Stimulated activated CD4-positive, alpha-beta T cell treated with anti-CD3 and anti-CD28 coated beads, TNF-alpha, amount 100 ng/mL, for 4 hours (primary cell): ENCODE measurements at regions not wholly inside any gene's neighbourhood (a gene's known extent, or its start where the extent isn't known, plus 50 kb on each side); places are given as distances from the start of the nearest gene placed in this dataset.

Experiments used
- DNase-seq, 3 experiments: peaks; one replicate each; pipeline ENCODE4 v3.0.0-alpha.2; 2020; ENCODE audit warnings: low read depth in 3 of 3

- DNase-seq, result no peak
These were observed 78.1 kb upstream of the GALNT9 start for GRCh38 chr12:132407451-132407961.

DNA sequence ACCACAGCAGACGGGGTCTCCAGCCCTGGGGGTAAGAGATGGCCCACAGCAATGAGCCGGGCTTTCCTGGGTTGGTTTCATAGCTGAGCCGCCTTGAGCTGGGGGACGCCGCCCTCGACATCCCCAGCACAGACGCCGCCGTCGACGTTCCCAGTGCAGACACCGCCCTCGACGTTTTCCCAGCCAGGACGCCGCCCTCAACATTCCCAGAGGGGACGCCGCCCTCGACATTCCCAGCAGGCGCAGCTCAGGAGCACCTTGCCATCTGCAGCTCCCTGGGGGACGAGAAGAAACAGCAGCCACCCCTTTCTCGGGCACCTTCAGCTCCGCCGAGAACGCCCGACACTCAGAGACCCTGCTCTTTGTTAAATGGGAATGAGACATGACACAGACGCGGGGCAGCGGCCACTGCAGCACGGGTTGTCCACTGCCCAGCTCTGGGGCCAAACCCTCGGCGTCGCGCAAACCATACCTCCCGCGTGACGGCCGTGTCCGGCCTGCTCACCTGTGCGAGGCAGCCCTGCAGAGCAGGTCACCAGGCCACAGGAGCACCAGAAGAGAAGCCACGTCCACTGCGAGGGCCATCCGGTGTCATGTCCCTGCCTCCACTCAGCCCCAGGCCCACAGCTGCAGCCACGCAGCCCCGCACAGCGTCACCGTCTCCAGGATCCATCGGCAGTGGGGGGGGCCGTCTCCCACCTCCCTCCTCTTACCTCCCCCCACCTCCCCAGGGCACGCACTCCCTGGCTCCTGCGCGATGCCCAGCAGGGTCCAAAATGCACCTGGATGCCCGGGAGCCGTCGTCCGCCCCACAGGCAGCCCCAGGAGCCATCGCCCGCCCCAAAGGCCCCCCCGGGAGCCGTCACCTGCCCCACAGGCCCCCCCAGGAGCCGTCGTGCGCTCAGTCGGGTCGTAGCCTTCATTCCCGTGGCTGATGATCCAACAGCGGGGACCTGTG, 77.4 kb upstream of the GALNT9 start:
- no peak for DNase-seq

- no peak for DNase-seq
These were observed 76.4 kb upstream of the GALNT9 start for GRCh38 chr12:132405742-132406251.

DNA sequence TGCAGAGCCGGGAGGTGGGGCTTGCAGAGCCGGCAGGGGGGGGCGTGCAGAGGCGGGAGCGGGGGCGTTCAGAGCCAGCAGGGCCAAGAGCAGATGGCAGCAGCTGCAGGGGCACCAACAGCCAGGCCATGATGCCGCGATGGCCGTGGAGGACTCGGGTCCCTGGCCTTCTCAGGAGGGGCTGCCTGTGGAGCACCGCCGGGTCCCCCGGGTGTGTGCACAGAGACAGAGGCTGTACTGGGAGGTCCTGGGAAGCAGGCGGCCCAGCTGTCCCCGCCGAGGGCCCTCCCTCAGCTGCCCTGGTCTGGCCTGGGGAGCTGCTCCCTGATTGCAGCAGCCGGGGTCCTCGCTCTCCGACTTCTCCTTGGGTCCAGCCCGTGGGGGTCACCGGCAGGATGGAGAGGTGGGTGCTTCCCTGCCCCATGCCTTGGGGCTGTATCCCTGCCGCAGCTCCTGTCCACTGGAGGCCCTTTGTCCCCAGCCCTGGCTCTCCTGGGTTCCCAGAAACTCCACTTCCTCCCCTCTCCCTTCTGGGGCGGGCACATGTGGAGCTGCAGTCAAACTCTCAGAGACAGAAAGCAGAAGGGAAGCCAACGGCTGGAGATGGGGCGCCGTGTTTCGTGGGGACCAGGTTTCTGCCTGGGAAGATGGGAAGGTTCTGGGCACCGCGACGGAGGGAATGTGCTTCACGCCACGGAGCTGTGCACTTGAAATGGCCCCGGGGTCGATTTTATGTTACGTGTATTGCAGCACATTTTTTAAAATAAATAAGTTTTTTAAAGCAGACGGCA, 75.8 kb upstream of the GALNT9 start:
- no peak for DNase-seq

- DNase-seq, result no peak
These were observed 75.1 kb upstream of the GALNT9 start for GRCh38 chr12:132404435-132404855.

DNA sequence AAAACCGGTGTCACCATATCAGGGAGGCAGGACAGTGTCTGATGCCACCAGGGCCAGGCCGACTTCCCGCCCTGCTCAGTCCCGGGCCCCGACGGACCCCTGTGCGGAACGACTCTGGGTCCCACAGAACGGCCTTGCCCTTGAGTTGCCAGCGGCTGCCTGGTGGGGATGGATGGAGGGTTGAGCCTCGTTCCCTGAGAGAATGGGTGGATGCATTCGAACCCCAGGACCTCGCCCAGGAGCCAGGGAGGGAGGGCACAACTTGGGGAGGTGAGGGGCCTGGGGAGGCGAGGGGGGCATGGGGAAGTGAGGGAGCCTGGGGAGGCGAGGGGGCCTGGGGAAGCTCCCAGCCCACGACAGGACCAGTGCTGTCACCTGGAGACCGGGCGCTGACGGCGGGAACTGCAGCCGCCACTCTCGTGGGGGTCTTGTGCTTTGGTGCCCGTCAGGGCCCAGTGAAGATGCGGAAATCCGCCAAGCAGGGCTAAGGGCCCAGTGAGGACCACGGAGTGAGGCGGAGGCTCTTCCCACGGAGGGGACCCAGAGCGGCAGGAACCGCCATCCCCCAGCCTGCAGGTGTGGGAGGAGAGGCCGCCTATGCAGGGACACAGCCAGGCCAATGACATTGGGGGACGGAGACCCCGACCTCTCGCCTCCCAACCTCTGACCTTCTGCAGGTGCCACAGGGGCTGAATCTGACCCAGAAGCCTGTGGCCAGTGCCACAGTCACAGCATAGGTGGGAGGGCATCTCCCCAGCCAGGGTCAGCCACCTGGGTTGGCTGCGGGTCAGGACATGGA, 74.4 kb upstream of the GALNT9 start:
- no peak for DNase-seq

DNA sequence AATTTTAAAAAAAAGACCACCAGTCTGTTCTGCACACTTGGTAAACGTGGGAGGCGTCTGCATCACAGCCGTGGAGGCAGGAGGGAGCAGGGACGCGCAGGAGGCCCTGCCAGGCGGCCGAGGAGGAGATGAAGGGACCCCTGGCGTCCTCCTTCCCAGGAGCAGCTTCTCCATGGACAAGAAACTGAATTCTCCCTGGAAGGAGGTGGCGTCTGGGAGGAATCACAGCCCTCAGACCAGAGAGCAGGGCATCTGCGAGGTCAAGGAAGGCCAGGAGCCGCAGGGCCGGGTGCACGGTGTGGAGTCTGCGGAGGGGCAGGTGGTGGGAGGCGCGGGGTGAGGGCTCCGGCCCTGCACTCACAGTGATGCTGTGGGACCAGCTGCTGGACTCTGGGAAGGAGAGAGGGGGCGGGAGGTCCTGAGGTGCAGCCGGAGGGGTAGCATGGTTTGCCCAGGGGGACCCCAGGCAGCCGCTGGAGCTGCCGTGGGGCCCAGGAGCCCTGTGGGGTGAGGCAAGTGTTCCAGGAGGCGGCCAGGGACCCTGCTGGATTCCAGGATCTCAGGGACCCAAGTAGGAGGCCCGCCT, 73.5 kb upstream of the GALNT9 start:
- no peak for DNase-seq

- no peak for DNase-seq
These were observed 72.6 kb upstream of the GALNT9 start for GRCh38 chr12:132401982-132402381.

DNA sequence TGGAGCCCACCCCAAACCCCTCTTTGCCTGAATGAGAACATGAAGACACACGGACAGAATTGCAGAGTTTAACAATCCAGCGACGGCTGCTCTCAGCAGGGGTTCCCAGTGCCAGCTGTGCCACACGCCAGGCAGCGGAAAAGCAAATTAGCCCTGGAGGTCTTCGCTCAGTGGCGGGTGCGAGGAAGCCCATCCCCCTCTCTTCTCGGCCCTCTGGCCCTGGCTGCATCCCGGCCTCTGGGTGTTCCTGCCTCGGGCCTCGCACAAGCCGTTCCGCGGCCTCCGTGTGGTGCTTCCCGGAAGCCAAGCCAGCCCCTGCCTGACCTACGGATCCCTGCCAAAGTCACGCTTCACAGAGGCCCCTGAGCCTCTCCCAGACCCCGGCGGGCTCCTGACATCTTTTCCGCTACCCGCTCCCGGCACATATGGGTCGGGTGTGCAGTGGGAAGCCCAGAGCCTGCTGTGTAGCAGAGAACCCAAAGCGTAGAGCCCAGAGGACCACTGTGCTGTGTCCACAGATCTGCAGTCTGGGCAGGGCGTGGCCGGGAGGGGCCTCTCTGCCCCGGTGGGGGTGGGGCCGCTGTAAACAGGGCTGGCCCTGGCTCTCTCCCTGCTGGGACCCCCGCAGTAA, 70.7 kb upstream of the GALNT9 start:
- no peak for DNase-seq

GRCh38 chr12:132399092-132400010, 70.0 kb upstream of the GALNT9 start:
- DNase-seq, result no peak

GRCh38 chr12:132398386-132398991, 69.1 kb upstream of the GALNT9 start:
- no peak for DNase-seq

GRCh38 chr12:132397934-132398385, 68.6 kb upstream of the GALNT9 start:
- DNase-seq, result no peak

- no peak for DNase-seq
These were observed 68.0 kb upstream of the GALNT9 start for GRCh38 chr12:132397152-132397933.

DNA sequence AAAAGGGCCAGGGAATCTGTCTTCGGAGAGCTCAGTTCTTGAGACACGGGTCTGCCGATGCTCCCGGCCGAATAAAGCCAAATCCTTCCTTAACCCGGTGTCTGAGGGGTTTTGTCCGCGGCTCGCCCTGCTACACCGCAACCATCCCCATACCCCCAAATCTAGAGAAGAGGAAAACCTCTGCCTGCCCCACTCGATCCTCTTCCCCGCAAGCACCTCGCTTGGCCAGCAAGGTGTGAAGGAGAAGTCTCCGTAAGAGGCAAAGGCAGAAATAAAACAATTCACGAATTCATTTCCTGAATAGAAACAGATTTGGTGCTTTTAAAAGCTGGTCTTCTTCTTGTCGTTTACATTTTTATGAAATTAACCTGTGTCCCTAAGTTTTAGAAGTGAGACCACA, 67.3 kb upstream of the GALNT9 start:
- DNase-seq, result no peak

- DNase-seq, result no peak
These were observed 66.5 kb upstream of the GALNT9 start for GRCh38 chr12:132395908-132396305.

- DNase-seq, result no peak
These were observed 66.0 kb upstream of the GALNT9 start for GRCh38 chr12:132395192-132395907.
